22Rv1 (cell line): ENCODE measurements at regions not wholly inside any gene's neighbourhood (a gene's known extent, or its start where the extent isn't known, plus 50 kb on each side); places are given as distances from the start of the nearest gene placed in this dataset.

ENCODE experiments used
- H3K27ac ChIP-seq: fragments of 450-650 bp; 2 replicates; pipeline ENCODE4 v1.5.1; 2017
- CTCF ChIP-seq: fragments of 450-650 bp; IDR thresholded peaks from 2 replicates; pipeline ENCODE4 v1.5.1; 2017; ENCODE audit warnings: mild to moderate bottlenecking
- ZFX ChIP-seq: fragments of 450-650 bp; IDR thresholded peaks from 2 replicates; pipeline ENCODE4 v1.6.1; 2017; ENCODE audit warnings: antibody characterized with exemption, borderline replicate concordance

GRCh38 chr13:80284290-80284689 lies 56.6 kb downstream of the SPRY2 start:
- TF ChIP-seq ZFX (no peak), CTCF (no peak)
- no peak overlapping the region for H3K27ac ChIP-seq

- TF ChIP-seq ZFX, result no peak
- TF ChIP-seq CTCF, result no peak
- H3K27ac ChIP-seq, result no peak overlapping the region
Measured at GRCh38 chr13:80278706-80279105, 62.2 kb downstream of the SPRY2 start.

GRCh38 chr13:80276371-80277289 lies 64.3 kb downstream of the SPRY2 start:
- no peak overlapping the region for H3K27ac ChIP-seq
- TF ChIP-seq CTCF (no peak), ZFX (no peak)

- TF ChIP-seq ZFX (no peak), CTCF (no peak)
- H3K27ac ChIP-seq, result no peak overlapping the region
Measured at GRCh38 chr13:80274643-80275042, 66.3 kb downstream of the SPRY2 start.

GRCh38 chr13:80273718-80274117 lies 67.2 kb downstream of the SPRY2 start:
- no peak for TF ChIP-seq ZFX
- TF ChIP-seq CTCF, result no peak
- H3K27ac ChIP-seq, result no peak overlapping the region

GRCh38 chr13:80265348-80265747 lies 75.6 kb downstream of the SPRY2 start:
- H3K27ac ChIP-seq, result no peak overlapping the region

More at GRCh38 chr13:80265348-80265747, 75.6 kb downstream of the SPRY2 start:
- no peak for TF ChIP-seq ZFX
- TF ChIP-seq CTCF, result no peak
